PC-9 (cell line): ENCODE measurements at regions not wholly inside any gene's neighbourhood (a gene's known extent, or its start where the extent isn't known, plus 50 kb on each side); places are given as distances from the start of the nearest gene placed in this dataset.

Source experiments
- CTCF ChIP-seq: fragments of 200-600 bp; sonication (generic); conservative IDR thresholded peaks from 2 replicates; pipeline ENCODE4 v1.6.1; 2017; ENCODE audit warnings: mixed run types, antibody characterized with exemption, mild to moderate bottlenecking, moderate library complexity
- EZH2 ChIP-seq: fragments of 200-600 bp; sonication (generic); IDR thresholded peaks from 2 replicates; pipeline ENCODE4 v1.8.0; 2017; ENCODE audit warnings: antibody characterized with exemption, low read depth

GRCh38 chr1:218557731-218558130 is 212.6 kb downstream of the TGFB2 start:
- TF ChIP-seq CTCF: no peak
- TF ChIP-seq EZH2: no peak
